T47D (cell line): ENCODE measurements at regions not wholly inside any gene's neighbourhood (a gene's known extent, or its start where the extent isn't known, plus 50 kb on each side); places are given as distances from the start of the nearest gene placed in this dataset.
A peak's percentile ranks its signal among the peaks of the same experiment; 100 is the strongest.

Source experiments
- DNase-seq, 2 experiments: peaks; one replicate each; pipeline versions ENCODE4 v3.0.0 to v3.0.0-alpha.2; 2011 to 2012; ENCODE audit warnings: low read depth in 1 of 2, low spot score in 1 of 2
- JUND ChIP-seq: IDR thresholded peaks from 2 replicates; pipeline ENCODE4 v1.6.1; 2012; ENCODE audit warnings: low read depth
- in situ Hi-C: cut with HindIII; loops from 2 replicates; pipeline ENCODE4 v1.10.0; 2016; ENCODE audit warnings: low sequenced_read_pairs, low pct_unique_long_range_greater_than_20kb

DNA sequence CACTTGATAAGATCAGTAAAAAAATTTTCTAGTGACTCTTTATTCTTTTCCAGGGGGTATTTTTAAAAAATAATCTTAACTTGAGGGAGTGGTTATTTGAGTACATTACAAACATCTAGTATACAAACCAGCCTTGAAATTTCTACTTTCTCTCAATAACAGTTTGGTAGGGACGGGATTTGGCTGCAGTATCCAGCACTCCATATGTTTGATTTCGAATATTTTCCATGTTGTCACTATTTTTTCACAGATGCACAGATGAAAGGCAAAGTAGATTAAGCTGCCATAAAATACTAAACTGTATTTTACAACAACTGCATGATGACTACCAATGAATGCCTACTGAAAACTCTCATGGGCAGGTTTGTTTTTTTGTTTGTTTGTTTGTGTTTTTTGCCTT lies 225.0 kb downstream of the COX7B2 start:
- in situ Hi-C loops = no loop called here
- DNase-seq = no peak
- no peak for TF ChIP-seq JUND

DNA sequence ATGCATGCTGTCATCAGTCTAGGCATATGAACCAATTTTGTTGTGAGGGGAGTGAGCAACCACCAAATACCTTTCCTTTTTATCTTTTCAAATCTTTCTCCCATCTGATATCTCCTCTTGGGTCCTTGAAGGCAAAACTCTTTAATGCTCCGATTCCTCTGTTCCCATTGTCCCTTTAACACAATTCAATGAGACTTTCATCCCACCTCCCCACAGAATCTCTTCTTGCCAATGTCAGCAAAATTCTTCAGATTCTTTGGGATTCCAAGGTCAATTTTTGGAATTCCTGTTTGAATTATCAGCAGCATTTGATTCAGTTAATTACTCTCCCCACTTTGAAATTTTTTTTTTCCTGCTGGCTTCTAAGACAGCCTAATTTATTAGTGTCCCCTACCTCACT lies 232.7 kb downstream of the COX7B2 start:
- TF ChIP-seq JUND = no peak
- DNase-seq = no peak
- in situ Hi-C loops = no loop called here

DNA sequence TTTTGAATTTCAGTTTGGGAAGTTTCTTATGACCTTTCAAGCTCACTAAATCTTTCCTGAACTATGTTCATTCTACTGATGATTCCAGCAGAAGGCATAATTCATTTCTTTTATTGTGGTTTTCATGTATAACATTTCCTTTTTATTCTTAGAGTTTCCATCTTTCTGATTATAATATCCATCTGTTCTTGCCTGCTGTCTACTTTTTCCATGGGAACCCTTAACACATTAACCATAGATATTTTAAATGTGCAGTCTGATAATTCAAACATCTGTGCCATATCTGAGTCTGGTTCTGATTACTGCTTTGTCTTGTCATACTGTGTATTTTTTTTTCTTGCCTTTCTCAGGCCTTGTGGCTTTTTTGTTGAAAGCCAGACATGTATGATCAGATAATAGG lies 234.7 kb downstream of the COX7B2 start:
- no peak for TF ChIP-seq JUND
- no peak for DNase-seq
- in situ Hi-C loops = no loop called here

DNA sequence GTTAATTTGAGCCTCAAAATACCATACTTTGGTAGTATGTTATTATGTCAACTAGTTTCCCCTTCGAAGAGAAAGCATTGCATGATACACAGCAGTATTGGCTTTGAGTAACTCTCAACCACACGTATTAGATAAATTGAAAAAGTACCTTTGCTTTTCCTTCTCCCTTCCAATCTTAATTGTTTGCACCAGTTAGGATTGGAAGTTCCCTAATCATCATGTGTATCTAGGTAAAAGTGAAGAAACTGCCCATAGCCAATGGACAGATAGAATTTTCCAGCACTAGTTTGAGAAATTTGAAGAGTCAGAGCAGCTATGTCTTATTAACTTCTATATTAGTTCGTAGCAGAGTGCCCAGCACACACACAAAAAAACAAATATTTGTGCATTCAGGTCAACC lies 241.3 kb downstream of the COX7B2 start:
- no peak for TF ChIP-seq JUND
- peak in 1 of 2 experiments; percentile 2 for DNase-seq
- in situ Hi-C loops = no loop called here

DNA sequence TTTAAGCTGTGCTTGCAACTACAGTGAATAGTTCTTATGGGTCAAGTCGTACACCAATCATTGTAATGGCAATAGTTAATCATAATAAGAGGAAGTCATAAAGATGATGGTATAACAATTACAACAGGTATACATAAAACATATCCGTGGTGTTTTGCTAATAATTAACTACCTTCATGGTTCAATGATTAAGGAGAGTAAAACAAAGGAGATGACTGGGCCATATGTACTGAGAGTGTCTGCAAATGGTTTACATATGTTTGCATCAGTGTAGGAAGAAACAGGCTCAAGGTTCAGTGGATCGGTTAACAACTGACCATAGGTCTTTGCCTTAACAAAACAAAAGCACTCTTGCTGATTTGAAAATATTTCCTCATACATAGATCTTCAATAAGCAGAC lies 253.0 kb downstream of the COX7B2 start:
- in situ Hi-C loops = no loop called here
- no peak for DNase-seq
- no peak for TF ChIP-seq JUND

DNA sequence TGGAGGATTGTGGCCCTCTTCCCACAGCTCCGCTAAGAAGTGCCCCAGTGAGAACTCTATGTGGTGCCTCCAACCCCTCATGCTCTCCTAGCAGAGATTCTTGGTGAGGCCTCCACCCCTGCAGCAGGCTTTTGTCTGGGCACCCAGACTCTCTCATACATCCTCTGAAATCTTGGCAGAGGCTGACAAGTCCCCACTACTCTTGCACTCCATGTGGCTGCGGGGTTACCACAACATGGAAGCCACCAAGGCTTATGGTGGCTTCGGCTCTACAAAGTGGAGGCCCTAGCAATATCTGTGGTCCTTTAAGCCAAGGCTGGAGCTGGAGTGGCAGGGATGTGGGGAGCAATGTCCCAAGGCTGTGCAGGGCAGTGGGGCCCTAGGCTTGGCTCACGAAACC lies 255.2 kb downstream of the COX7B2 start:
- in situ Hi-C loops = no loop called here

DNA sequence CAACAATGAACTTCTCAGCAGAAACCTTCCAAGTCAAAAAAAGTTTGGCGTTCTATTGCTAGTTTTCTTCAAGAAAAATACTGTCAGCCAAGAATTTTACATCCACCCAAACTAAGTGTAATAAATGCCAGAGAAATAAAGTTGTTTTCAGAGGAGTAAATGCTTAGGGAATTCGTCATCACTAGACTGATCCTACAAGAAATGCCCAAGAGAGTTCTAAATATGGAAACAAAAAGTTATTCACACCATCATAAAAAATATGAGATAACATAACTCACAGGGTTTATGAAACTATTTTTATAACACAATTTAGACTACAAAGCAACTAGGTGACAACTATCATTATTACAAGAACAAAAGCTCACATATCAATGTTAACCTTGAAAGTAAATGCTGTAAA lies 259.5 kb upstream of the GABRA2 start:
- no peak for TF ChIP-seq JUND
- no peak for DNase-seq
- in situ Hi-C loops = no loop called here

More for the DNA sequence above, 255.2 kb downstream of the COX7B2 start:
- DNase-seq = no peak
- TF ChIP-seq JUND = no peak

DNA sequence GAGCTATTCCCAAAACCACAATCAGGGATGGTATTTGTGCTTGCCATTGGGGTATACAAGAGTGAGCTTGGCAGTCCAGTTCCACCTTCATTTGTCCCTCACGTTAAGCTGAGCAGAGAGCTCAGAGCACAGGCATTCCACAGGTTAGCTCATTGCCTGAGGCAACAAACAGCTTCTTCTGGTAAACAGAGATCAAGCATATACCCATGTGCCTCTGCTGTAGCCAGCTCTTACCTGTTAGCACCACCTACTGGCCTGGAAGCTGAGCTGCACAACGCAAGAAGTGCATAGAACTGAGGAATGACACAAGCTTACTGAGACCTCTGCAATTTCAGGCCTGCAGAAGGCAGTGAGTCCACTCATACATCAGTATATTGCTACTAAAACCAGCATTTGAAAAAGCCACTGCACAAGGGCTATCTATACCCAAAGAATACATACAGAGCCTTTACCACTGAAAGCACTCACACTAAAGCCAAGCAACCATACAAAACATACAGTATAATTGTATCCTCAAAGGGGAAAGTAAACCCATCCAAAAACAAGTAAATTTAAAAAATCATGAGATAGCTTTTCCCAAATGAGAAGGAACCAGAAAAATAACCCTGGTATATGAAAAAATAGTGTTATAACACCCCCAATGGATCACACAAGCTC lies 258.3 kb upstream of the GABRA2 start:
- in situ Hi-C loops = no loop called here
- TF ChIP-seq JUND = no peak
- peak; percentile 8 to 91 for DNase-seq

DNA sequence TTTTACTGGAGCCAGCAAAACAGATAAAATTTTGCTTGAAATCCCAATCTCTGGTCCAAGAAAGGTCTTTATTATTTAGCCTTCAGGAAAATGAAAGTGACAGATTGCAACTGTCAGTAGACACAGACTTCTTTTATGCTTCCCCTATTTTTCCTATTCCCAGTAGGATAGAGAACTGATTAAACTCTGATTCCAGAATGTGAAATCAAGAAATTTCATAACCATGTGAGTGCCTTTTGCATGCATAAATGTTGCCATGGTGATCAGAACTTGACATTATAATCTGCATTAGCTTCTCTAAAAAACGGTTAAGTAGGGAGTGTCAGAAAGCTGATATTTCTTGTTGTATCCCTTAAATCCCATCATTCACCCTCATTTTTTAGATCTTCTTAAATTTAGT lies 255.2 kb upstream of the GABRA2 start:
- no peak for TF ChIP-seq JUND
- in situ Hi-C loops = no loop called here
- DNase-seq = no peak
